CD4-positive, alpha-beta T cell treated with Interleukin-17A for 4 hours (primary cell): ENCODE measurements at regions not wholly inside any gene's neighbourhood (a gene's known extent, or its start where the extent isn't known, plus 50 kb on each side); places are given as distances from the start of the nearest gene placed in this dataset.
A peak's percentile ranks its signal among the peaks of the same experiment; 100 is the strongest.

Experiments
- DNase-seq: peaks from one replicate; pipeline ENCODE4 v3.0.0-alpha.2; 2020; ENCODE audit warnings: mixed read lengths

DNA sequence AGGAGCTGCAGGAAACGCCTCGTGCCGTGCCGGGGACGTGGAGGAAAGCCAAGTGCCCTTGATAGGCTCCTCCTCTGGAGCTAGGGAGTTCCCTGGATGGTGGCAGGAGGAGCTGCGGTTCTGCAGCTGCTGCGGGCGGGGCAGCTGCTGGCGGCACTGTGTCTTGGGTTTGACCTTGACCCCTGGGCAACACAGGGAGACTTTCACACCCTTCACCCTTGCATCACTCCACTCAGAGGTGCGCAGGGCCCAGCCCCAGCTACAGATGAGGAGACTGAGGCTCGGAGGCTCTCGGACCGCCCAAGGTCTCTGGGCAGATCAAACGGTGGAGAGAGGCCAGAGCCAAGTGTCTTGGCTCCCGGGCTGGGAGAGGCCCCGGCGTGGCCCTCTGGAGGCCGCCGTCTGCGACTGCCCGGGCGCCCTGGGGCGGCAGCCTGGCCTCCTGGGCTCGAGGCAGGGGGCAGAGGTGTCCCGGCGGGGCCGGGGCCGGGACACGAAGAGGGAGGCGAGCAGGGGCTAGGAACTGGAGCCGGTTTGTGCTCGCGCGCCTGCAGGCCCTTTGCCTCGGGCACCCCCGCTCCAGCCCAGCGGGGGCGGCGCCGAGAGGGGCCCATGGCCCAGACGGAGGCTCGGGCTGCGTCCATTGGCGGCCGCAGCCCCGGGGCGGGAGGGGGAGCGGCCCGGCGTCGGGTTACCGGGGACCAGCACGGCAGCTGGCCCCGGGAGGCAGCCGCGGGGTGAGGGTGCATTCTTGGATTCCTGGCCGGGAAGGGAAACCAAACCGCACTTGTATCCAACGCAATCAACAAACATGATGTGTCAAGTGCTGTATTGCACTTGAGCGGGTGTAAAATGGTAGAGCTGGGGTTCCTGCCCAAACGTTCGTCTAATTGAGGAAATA lies 129.6 kb upstream of the SLC1A4 start:
- no peak for DNase-seq

DNA sequence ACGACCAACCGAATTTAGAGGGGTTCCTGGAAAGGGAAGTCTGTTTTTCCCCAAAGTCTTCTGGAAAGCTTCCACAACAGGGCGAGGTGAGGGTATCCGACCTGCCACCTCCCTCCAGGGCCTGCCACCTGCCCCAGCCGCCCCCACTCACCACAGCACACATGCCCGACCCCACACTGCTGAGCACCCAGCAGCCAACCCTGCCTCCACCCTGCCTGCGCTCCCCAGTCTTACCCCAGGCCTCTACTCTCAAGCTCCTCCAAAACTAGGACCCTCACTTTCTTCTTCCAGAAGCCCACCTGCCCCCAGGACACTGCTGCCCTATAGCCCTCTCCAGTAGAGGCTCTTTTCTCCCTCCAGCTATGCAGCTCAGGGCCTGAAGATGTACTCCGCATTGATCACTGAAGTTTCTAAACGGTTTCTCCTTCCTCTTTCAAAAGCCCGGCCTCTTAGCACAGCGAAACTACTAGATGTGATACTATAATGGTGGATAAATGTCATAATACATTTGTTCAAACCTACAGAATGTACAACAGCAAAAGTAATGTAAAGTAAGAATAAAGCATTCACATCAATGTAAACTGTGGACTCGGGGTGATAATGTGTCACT lies 128.8 kb upstream of the SLC1A4 start:
- no peak for DNase-seq

- no peak for DNase-seq
Measured at GRCh38 chr2:64860936-64861335, 128.3 kb upstream of the SLC1A4 start.

DNA sequence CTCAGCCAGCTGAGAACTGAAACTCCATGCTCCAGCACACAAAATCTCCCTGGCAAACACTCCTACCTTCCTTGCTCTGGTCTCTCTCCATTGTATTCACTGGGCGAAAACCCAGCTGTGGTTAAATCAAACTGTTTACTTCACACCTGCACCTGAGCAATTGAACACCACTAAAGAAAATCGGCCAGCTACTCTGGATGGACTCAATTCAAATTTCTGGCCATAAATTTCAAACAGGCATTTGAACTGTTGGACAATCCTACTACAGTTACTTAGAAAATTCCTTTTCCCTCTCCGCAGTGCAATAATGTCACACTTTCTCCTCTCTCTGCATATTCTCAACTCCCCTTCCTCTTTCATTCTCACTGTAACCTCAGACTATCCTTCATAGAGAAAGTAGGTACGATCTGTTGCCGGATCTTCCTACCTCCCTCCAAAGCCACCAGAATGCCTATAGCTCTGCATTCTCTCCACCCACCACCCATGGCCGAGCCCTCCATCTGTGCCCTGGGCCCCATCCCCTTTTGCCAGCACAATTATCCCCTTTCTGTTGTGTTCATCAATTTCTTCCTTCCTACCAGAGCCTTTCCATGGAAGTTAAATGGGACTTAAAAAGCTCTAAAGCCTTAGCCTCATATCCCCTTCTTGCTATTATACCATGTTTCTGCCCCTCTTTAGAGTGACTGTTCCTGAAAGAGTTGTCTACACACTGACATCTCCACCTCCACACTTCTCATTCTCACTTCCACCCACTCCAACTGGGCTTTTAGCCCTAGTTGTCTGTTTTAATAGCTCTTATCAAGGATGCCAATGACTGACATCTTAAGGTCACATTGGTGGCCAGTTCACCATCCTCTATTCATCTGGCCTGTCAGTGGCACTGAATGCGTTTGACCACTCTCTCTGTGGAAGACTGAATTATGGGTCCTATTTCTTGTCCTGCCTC lies 127.5 kb upstream of the SLC1A4 start:
- no peak for DNase-seq

GRCh38 chr2:64862623-64863022 lies 126.6 kb upstream of the SLC1A4 start:
- DNase-seq = no peak

- no peak for DNase-seq
Measured at GRCh38 chr2:64863097-64863820, 125.9 kb upstream of the SLC1A4 start.

GRCh38 chr2:64865073-64865830 lies 123.9 kb upstream of the SLC1A4 start:
- peak; percentile 74 for DNase-seq

DNA sequence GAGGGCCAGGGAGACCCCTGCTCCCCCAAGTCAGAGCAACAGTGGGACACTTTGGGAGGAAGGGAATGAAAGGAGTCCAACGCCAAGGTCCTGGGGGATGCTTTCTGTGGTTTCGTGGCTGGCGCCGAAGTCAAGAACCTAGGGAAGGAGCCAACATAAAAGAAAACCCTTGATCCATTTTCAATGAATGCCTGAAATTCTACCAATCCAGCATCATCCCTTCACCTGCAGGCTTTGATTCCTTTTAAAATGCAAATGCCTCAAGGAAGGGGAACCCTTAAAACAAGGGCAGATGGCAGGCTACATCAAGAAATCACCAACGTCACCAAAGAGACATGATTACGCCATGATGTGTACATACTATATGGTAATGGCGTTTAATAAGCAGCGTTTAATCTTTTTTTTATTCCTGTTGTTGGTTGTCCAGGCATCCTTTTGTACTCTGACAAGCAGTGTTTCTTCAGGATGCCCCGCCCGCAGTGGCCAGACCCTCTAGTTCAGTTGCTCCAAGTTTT lies 123.3 kb upstream of the SLC1A4 start:
- DNase-seq = no peak

DNA sequence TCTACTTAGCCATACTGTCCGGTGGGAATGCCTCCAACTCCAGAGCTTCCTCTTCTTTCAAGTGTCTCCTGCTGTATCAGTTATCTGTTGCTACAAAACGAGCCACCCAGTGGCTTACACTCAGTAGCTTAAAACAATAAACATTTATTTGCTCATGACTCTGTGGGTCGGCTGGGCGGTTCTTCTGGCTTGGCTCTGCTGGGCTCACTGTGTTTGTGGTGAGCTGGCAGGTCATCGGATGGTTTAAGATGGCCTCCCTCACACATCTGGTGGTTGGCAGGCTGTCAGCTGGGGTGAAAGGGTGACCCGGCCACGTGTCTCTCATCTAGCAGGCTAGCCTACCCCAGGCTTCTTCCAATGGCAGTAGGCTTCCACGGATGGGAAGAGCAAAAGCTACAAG lies 122.4 kb upstream of the SLC1A4 start:
- no peak for DNase-seq

GRCh38 chr2:64867253-64867996 lies 121.8 kb upstream of the SLC1A4 start:
- no peak for DNase-seq

- no peak for DNase-seq
Measured at GRCh38 chr2:64869126-64869525, 120.1 kb upstream of the SLC1A4 start.

DNA sequence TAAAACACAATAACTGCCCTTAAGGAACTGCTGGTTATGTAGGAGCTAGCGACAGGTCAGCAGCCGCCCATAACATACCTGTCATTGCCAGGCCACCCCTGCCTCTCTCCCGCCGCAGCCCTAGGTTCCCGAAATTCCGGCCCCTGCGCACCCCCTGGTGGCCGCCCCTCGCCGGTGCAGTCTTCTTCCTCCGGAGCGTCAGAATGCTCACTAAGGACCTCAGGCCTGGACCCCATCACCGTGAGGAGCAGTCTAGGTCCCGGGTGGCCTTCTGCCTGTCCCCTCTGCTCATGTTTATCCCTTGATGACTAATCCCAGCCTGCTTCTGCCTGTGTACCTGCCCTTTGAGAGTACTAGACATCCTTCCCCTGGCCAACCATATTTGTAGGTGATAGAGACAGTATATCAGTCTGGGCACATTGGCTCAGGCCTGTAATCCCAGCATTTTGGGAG lies 115.7 kb upstream of the SLC1A4 start:
- peak; percentile 85 for DNase-seq

DNA sequence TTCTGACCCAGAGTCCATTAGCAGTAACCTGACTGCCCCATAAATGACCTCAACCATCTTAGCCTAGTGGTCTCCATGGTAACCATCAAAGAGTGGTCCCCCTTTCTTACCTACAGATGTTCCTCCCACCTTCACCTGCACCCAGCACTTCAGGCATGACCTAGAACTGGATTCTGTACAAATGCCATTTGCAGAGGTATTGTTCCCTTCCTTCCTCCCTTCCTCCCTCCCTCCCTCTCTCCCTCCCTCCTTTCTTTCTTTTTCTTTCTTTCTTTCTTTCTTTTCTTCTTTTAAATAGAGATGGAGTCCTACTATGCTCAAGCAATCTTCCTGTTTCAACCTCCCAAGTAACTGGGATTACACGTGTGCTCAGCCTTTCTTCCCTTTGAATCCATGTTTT lies 114.6 kb upstream of the SLC1A4 start:
- no peak for DNase-seq

- DNase-seq = no peak
Measured at GRCh38 chr2:64875368-64875767, 113.8 kb upstream of the SLC1A4 start.

DNA sequence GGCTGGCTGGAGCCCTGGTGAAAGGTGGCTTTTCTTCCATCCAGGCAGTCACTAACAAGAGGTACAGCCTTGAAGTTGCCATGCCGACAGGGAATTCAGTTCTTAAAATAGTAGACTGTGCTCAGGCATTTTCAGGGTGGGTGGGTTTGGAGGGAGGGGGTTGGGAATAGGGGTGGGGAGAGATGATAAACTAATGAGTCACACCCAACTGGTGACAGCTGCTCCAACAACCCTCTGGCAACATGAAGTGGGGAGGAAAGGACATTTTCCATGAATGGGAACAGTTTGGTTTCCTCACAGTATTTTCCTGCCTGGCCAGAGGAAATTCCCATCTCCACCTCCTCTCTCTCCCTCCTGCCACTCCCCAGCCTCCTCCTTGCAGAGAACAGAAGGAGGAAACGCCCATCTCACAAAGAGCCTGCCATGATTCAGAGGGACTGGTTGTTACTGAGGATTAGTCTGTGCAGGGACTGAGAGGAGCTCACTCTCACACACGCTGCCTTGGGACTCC lies 113.0 kb upstream of the SLC1A4 start:
- no peak for DNase-seq

DNA sequence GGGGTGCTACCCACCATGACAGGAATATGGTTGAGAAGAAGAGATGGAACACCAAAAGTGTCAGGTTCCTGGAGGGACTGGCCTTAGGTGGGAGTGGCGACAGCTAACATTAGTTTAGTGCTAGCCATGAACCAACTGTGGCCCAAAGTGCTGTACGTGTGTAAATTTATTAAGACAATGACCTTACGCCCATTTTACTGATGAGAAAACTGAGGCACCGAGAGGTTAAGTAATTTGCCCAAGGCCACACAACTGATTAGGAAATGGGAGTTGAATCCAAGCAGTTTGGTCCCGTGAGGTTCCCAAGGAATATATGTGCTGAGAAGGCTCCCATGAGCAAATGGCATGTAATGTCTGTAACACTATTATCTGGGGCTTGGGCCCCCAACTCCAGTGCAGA lies 109.5 kb upstream of the SLC1A4 start:
- DNase-seq = no peak

- DNase-seq = no peak
Measured at GRCh38 chr2:64880193-64880951, 108.8 kb upstream of the SLC1A4 start.

GRCh38 chr2:64881037-64881492 lies 108.1 kb upstream of the SLC1A4 start:
- no peak for DNase-seq

DNA sequence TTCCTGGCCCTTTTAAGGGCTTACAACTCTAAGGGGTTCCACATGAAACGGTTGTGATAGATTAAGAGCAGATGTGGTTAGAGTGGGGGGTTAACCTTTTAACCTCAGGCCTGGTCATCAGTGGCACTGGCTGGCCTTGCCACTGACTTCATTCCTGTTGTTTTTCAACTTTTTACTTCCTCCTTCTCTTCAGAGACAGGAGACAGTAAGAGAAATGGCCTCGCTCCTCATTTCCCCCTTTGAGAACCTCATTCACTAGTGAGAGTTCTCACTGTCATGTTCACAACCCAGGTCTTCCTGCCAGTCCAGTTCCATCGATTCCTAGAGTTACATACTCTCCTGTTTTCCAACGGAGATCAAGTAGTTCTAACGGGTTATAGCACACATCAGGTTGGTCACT lies 101.6 kb upstream of the SLC1A4 start:
- no peak for DNase-seq
